CD4-positive, alpha-beta T cell (primary cell): ENCODE measurements at regions not wholly inside any gene's neighbourhood (a gene's known extent, or its start where the extent isn't known, plus 50 kb on each side); places are given as distances from the start of the nearest gene placed in this dataset.
A peak's percentile ranks its signal among the peaks of the same experiment; 100 is the strongest.
"Not testable (repeated sequence)": the region's sequence is repeated elsewhere in the genome, so short reads cannot be mapped to it uniquely, and the experiment has no call there.

Source experiments
- ATAC-seq: fragments of 200-7000 bp; cut with Tn5 transposase; one replicate; pipeline ENCODE4 v1.10.0; 2022; ENCODE audit warnings: mild to moderate bottlenecking; ENCODE audit not compliant: poor library complexity
- CTCF ChIA-PET: fragments of 350-600 bp; sonication (Branson Sonifier 250); formaldehyde crosslinking; loops from one replicate; lab custom pipeline; 2021; ENCODE audit warnings: antibody characterized with exemption, inconsistent platforms; lab: Charles Lee
- POLR2A ChIA-PET: fragments of 350-600 bp; sonication (Branson Sonifier 250); formaldehyde crosslinking; loops from one replicate; lab custom pipeline; 2021; ENCODE audit warnings: antibody characterized with exemption, inconsistent platforms; lab: Charles Lee
- DNase-seq, 14 experiments: peaks; one replicate each; pipeline ENCODE4 v3.0.0-alpha.2; 2013 to 2020; ENCODE audit warnings: mixed read lengths in 2 of 14
- H3K27ac ChIP-seq, 2 donors: one replicate each; pipeline versions ENCODE4 v1.5.1 to v1.7.0; 2013; ENCODE audit warnings: low read length in 2 of 2, low read depth in 1 of 2, mild to moderate bottlenecking in 1 of 2
- H3K27me3 ChIP-seq, 2 experiments: 1 replicate in 1 of 2; 2 replicates in 1 of 2; pipeline versions ENCODE4 v1.6.1 to v1.7.0; 2013; ENCODE audit warnings: low read length in 2 of 2, control low read depth in 1 of 2, mild to moderate bottlenecking in 1 of 2, moderate library complexity in 1 of 2; ENCODE audit not compliant: insufficient read depth in 2 of 2, control insufficient read depth in 1 of 2
- H3K36me3 ChIP-seq: one replicate; pipeline ENCODE4 v1.6.1; 2013; ENCODE audit warnings: low read length, control low read depth; ENCODE audit not compliant: insufficient read depth
- H3K4me1 ChIP-seq: one replicate; pipeline ENCODE4 v1.6.1; 2013; ENCODE audit warnings: low read length, control low read depth; ENCODE audit not compliant: insufficient read depth
- H3K4me3 ChIP-seq: one replicate; pipeline ENCODE4 v1.5.1; 2013; ENCODE audit warnings: mild to moderate bottlenecking, low read length, moderate library complexity
- H3K9me3 ChIP-seq, 2 experiments: 1 replicate in 1 of 2; 2 replicates in 1 of 2; pipeline versions ENCODE4 v1.6.1 to v1.7.0; 2013; ENCODE audit warnings: low read length in 2 of 2, mild to moderate bottlenecking in 2 of 2, control low read depth in 1 of 2, moderate library complexity in 1 of 2; ENCODE audit not compliant: control insufficient read depth in 1 of 2, insufficient read depth in 1 of 2
- H3K27ac Mint-ChIP-seq: one replicate; pipeline ENCODE4 v1.8.0; 2020; ENCODE audit warnings: mixed read lengths
- H3K27me3 Mint-ChIP-seq: one replicate; pipeline ENCODE4 v1.8.0; 2021; ENCODE audit warnings: mixed read lengths
- H3K36me3 Mint-ChIP-seq: one replicate; pipeline ENCODE4 v1.8.0; 2021; ENCODE audit warnings: low read depth, mixed read lengths
- H3K4me1 Mint-ChIP-seq: one replicate; pipeline ENCODE4 v1.8.0; 2021; ENCODE audit warnings: low read depth, mixed read lengths
- H3K4me3 Mint-ChIP-seq: one replicate; pipeline ENCODE4 v1.8.0; 2020; ENCODE audit warnings: mild to moderate bottlenecking, mixed read lengths
- H3K9me3 Mint-ChIP-seq: one replicate; pipeline ENCODE4 v1.8.0; 2020; ENCODE audit warnings: mixed read lengths
- intact Hi-C, 2 experiments: fragments of 100-400 bp; cut with DNase I in 1 of 2; cut with micrococcal nuclease in 1 of 2; formaldehyde crosslinking; loops; one replicate each; pipeline versions ENCODE4 v1.15.1 to v1.9.0; 2023 to 2025; cut with DNase I, micrococcal nuclease

DNA sequence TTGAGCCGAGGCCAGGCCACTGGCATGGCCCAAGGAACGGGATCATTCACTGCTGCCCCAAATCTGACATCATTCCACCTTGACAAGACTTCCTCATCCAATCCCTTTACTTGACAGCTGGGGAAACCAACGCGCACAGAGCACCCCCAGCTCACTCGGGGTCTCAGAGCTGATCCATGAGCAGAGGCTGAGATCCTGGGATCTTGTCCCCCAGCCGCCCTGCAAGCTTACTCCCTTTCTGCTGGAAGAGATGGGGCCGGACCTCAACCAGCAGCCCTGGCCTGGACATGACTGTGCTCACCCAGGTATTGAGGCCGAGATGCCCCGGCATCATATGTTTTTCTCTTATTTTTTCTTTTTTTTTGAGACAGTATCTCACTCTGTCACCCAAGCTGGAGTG, 161.6 kb downstream of the GGTLC3 start:
- CTCF ChIA-PET, H3K27ac Mint-ChIP-seq, POLR2A ChIA-PET, H3K4me3 Mint-ChIP-seq, H3K4me1 ChIP-seq, H3K27me3 ChIP-seq, H3K9me3 Mint-ChIP-seq, H3K9me3 ChIP-seq, H3K36me3 ChIP-seq, H3K27ac ChIP-seq, intact Hi-C loops, H3K36me3 Mint-ChIP-seq, ATAC-seq, H3K4me3 ChIP-seq, H3K4me1 Mint-ChIP-seq, H3K27me3 Mint-ChIP-seq: not testable (repeated sequence)
- peak in 1 of 14 experiments; percentile 32 for DNase-seq
